Liver (tissue), 1 donor: ENCODE measurements at regions not wholly inside any gene's neighbourhood (a gene's known extent, or its start where the extent isn't known, plus 50 kb on each side); places are given as distances from the start of the nearest gene placed in this dataset. TPM values are rescaled to one million over a fixed set of nuclear protein-coding genes. Genes with fewer than 3 reads are reported as not detected.

ENCODE experiments used
- small RNA-seq: library from RNA; depleted of rRNA; stranded (forward); fragments of <200 nt; gene quantifications from one replicate; pipeline ENCODE3, GENCODE V24; 2014

Small RNA genes in the stretch of these regions (small RNA-seq; reads per million reads assigned to genes)
- gene DYNLL1P6 = not detected
